Activated CD4-positive, CD25-positive, alpha-beta regulatory T cell treated with anti-CD3 and anti-CD28 coated beads, Interleukin-2, amount 50 U/mL, for 72 hours (primary cell): ENCODE measurements at regions not wholly inside any gene's neighbourhood (a gene's known extent, or its start where the extent isn't known, plus 50 kb on each side); places are given as distances from the start of the nearest gene placed in this dataset.

Experiments
- DNase-seq: peaks from one replicate; pipeline ENCODE4 v3.0.0; 2021

- DNase-seq = no peak
Observed at GRCh38 chr13:34654647-34655046, 287.4 kb upstream of the NBEA start.

- no peak for DNase-seq
Observed at GRCh38 chr13:34655554-34655953, 286.5 kb upstream of the NBEA start.

GRCh38 chr13:34657716-34658115 lies 284.4 kb upstream of the NBEA start:
- DNase-seq = no peak

GRCh38 chr13:34667286-34668218 lies 274.5 kb upstream of the NBEA start:
- DNase-seq = no peak

- no peak for DNase-seq
Observed at GRCh38 chr13:34671137-34671536, 270.9 kb upstream of the NBEA start.

- DNase-seq = no peak
Observed at GRCh38 chr13:34672631-34673030, 269.4 kb upstream of the NBEA start.

- no peak for DNase-seq
Observed at GRCh38 chr13:34675626-34676025, 266.4 kb upstream of the NBEA start.

- no peak for DNase-seq
Observed at GRCh38 chr13:34678154-34678553, 263.9 kb upstream of the NBEA start.

- DNase-seq = no peak
Observed at GRCh38 chr13:34681405-34681955, 260.6 kb upstream of the NBEA start.

GRCh38 chr13:34695063-34695462 lies 247.0 kb upstream of the NBEA start:
- no peak for DNase-seq

GRCh38 chr13:34696296-34696695 lies 245.8 kb upstream of the NBEA start:
- no peak for DNase-seq

GRCh38 chr13:34696741-34697140 lies 245.3 kb upstream of the NBEA start:
- no peak for DNase-seq

- DNase-seq = no peak
Observed at GRCh38 chr13:34698945-34699344, 243.1 kb upstream of the NBEA start.

- DNase-seq = no peak
Observed at GRCh38 chr13:34700155-34700554, 241.9 kb upstream of the NBEA start.

- DNase-seq = no peak
Observed at GRCh38 chr13:34701919-34702318, 240.2 kb upstream of the NBEA start.

- DNase-seq = no peak
Observed at GRCh38 chr13:34708566-34709313, 233.3 kb upstream of the NBEA start.

- DNase-seq = no peak
Observed at GRCh38 chr13:34719060-34719875, 222.8 kb upstream of the NBEA start.

GRCh38 chr13:34720618-34721017 lies 221.5 kb upstream of the NBEA start:
- DNase-seq = no peak

GRCh38 chr13:34721631-34722595 lies 220.2 kb upstream of the NBEA start:
- no peak for DNase-seq

GRCh38 chr13:34722922-34723321 lies 219.1 kb upstream of the NBEA start:
- DNase-seq = no peak

- DNase-seq = no peak
Observed at GRCh38 chr13:34730961-34731360, 211.1 kb upstream of the NBEA start.

- no peak for DNase-seq
Observed at GRCh38 chr13:34731486-34731885, 210.6 kb upstream of the NBEA start.
